GM21786 (cell line): ENCODE measurements at regions not wholly inside any gene's neighbourhood (a gene's known extent, or its start where the extent isn't known, plus 50 kb on each side); places are given as distances from the start of the nearest gene placed in this dataset.
A peak's percentile ranks its signal among the peaks of the same experiment; 100 is the strongest.

Source experiments
- ATAC-seq: cut with Tn5 transposase; IDR thresholded peaks from one replicate; pipeline ENCODE4 v1.9.1; 2021; ENCODE audit not compliant: unreplicated experiment

DNA sequence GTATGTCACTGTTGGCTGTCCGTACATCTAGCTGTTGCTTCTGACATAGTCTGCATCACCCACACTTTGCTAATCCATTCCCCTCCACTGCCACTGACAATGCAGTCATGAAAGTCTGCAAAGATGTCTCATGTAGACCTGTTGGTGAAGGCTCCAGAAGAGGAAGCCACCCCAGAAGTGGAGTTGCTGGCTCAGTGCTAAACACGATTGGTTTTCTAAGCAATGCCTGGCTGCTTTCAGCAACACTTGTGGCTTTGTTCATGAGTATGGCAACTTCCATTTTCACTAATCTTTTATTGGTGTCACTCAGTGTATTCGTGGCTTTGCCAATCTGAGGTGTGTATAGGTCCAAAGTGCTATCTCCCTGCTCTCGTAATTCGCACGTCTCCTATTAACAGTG is 288.1 kb downstream of the GADD45G start:
- no peak for ATAC-seq

DNA sequence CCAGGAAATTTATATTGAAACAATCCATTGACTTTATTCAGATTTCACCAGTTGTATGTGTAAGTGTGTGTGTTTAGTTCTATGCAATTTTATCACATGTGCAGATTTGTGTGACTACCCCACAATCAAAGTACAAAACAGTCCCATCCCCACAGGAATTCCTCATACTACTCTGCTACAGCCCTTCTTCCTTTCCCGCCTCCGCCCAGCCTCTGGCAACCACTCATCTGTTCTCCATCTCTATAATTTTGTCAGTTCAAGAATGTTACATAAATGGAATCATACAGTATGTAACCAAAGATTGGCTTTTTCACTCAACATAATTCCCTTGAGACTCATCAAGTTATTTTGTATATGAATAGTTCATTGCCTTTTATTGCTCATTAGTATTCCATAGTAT is 289.1 kb downstream of the GADD45G start:
- no peak for ATAC-seq

DNA sequence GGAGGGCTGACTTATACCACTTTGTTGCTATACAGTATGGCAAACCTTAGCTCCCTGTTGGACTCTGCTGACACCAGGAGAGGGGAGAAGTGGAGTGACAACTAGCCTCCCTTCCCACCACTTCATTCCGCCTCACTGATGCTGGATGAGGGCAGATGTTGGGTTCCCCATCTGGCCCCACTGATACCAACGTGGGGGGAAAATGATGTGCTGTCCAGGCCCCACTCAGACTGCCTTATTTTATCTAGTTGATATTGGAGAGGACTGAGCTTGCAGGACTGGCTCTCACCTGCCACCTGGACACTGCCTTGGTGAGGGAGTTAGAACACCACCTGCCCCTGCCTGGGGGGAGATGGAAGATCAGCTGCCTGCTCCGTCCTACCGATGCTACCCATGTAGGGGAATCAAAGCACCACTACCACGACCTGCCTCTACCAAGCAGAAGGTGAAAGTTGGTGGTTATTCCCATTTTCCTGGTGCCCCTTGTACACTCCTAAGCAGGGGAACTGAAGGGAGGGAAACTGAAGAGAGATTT is 292.1 kb downstream of the GADD45G start:
- no peak for ATAC-seq

DNA sequence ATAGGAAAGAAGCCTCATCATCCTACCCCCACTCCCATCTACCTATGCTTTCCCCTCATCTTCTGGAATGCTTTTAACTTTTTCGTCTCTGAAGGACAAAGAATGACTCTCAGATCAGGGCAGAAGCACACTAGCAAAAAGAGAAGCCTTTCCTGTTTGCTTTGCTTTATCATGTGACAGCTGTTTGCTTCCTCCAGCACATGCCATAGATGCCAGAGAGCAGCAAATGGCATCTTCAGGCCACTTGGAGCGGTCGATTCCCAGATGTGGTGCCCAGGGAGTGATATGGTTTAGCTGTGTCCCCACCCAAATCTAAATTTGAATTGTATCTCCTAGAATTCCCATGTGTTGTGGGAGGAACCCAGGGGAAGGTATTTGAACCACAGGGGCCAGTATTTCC is 294.8 kb downstream of the GADD45G start:
- ATAC-seq = no peak

DNA sequence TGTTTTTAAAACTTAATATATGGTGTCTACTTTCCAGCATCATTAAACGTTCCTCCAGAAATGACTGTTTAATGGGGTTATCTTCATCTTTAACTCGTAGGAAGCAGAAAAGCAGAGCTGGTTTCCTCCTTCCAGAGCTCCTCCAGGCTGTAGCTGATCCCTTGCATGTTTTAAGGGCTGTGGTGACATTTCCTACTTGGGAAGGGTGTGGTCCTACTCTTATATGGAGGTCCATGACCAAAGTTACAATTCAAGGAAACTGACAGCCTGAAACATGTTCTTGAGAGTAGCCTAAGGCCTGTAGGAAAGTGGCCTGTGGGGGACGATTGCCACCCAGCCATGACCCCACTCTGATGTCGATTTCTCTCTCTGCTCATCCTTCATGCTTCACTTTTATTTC is 297.1 kb downstream of the GADD45G start:
- no peak for ATAC-seq

DNA sequence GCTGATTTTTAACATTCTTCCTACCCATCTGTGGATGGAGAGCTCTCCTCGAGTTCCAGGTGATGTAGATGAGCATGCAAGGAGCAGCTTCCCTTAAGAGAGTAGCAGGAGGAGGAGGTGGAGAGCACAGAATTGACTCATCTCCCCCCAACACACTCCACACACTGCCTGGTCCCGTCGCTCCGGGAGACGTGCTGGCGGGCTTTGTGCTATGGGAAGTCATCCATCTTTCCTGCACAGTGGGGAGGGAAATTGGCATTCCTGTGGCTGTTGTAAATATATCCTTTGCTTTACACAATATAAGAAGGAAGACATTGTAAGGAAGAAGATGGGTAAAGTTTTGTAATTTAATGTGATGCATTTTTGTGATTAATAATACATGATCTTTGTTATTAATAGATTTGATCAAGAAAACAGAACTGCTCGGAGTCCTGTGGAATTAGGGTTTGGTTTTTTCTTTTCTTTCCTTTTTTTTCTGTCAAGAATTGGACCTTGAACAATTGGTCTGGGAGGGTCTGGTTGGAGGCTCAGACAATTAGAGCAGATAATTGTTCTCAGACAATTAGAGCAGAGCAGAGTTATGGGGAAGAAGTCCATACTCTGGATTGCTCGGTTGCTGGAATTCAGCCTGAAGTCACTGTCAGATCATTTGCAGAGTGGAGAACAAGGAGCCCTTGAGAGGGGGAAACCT is 297.8 kb downstream of the GADD45G start:
- ATAC-seq = no peak

DNA sequence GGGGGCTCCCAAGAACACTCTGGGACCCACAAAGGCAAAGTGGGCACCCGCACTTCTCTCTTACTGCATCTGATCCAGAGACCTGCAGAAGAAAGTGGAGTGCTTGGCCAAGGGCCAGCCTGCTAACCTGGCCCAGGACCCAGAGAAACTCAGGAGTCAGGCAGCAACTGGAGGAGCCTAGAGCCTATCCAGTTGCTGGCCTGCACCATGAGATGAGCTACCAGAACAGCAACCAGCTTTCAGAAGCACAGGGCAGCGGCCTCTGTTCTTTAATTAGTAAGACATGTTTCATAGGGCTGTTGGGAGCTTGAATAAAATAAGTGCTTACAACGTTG is 298.3 kb downstream of the GADD45G start:
- ATAC-seq = no peak

DNA sequence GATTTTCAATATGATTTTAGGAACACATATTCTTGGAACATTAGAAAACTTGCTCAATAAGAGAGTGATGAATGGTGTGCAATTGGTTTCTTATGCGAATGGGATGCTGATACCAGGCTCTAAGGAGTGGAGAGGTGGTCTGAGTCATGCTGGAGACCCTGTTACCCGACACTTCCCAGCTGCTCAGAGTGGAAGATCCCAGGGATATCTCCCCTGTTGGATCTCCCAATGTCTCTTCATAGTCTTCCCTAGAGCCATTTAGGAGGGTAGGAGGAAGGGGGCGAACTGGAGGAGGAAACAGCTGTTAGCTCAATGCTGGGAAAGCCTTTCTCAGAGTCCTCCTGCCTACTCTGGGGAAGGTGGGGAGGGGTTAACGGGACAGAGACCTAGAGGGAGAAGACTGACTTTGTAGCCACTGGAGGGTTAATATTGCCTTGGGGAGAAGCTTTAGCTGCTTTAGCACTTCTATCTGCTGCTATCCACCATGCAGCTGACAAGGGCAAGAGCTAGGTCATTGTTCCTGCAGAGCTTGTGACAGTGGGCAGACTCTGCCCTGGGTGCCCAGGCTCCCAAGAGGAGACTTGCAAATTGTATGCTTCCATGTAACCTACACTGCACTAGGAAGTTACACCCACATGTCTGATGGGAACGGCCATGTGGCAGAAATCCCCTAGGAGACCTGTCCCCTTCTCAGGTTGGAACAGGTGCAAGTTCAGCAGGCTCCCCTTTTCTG is 301.0 kb downstream of the GADD45G start:
- no peak for ATAC-seq

DNA sequence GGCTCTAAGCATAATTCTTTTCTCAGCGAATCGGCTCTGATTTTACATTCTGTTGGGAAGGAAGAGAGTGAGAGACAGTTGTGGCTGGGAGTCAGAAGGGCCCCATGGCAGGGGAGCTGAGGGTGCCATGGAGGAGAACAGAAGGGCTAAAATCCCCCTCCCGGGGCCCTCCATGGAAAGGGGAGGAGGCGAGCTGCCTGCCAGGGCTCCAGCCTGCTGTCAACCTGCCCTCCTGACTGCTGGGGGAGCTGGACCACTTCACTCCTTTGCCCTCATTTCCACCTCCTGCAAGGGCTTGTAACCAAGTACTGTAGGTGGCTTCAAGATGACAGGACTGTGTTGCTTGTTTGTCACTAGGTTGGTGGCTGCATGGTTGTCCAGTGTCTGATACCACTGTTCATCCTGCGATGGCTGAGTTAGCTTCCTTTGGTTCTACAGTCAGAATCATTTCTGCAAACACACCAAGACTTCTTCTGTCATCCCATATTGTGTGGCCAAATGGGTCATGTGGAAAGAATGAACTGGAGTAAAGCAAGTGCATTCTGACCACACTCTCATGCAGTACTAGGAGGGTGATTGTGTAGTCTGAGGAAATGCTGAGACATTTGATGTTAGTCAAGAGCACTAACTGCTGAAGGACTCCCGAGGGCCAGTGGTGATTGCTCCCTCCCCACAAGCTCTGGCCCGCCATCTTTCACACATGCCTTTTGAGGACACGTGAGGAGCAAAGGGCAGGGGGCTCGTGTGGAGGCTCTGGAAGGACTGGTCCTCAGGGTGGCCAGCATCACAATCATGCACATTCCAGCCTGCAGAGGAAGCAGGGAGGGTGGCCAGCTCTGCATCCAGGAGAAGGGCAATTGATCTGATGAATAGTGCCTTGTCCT is 307.2 kb downstream of the GADD45G start:
- no peak for ATAC-seq

DNA sequence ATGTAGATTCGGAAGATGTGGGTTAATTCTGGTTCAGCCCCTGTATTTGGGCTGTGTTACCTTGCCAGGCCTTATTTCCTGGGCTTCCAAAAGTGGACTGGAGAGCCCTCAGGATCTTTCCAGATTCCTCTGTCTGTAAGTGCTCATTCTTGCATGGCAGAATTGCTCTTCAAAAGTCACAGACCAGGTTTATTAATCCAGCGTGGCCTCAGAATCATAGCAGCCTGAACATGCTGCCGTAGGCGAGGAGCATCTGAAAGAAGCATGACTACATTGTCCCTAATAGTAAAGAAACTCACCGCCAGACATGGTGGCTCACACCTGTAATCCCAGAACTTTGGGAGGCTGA is 307.8 kb downstream of the GADD45G start:
- no peak for ATAC-seq

DNA sequence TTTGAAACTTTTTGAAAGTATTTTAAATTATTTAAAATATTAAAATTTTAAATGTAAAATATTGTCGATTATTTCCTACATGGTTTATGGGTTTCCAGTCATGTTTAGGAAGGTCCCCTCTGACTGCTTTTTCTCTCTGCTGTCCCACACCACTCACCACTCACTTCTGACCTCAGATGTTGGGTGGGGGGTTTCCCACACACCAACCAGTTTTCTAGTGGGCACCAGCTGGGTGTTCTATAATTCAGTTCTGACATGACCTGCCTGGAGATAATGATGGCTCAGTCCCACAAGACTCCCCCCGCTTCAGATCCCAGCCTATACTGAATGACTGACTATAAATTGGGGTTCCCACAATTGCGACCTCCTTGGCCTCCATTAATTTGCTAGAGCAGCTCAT is 310.4 kb downstream of the GADD45G start:
- no peak for ATAC-seq

DNA sequence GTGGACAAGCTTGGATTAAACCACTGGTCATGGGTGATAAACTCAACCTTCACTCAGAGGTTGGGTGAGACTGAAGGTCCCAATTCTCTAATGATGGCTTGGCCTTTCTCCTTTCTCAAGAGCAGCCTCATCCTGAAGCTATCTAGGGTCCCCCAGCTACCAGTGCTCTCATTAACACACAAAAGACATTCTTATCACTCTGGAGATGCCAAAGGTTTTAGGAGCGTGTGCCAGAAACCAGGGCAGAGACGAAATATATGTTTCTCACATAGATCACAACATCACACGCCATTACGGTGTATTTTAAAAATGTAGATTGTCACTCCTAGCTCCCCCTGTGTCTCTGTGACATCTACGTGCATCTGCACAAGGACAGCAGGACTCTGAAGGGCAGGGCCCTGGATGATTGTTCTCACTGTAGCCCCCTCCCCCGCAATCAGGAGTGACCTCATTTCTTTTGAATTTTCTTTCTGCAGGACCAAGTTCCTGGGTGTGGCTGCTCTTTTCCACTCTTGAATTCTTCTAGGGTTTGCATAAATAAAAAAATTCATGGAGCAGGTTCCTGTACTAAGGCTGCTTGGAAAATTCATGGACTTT is 311.3 kb downstream of the GADD45G start:
- no peak for ATAC-seq

DNA sequence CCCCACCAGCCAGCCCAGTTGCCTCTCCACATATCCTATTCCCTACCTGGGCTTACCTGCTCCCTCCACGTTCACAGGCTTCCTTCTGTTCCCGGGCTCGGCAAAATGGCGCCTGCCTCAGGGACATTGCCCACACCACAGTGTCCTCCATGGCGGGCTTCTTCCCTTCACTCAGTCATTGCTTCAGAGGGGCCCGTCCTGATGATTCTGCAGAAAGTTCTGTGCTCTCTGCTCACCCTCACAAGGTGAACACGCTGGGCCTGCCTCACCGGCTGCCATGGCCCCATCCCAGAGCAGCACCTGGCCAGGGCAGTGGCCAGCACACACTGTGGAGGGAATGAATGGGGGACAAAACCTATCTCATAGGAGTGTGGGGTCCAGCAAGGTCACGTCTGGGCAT is 313.0 kb downstream of the GADD45G start:
- no peak for ATAC-seq

DNA sequence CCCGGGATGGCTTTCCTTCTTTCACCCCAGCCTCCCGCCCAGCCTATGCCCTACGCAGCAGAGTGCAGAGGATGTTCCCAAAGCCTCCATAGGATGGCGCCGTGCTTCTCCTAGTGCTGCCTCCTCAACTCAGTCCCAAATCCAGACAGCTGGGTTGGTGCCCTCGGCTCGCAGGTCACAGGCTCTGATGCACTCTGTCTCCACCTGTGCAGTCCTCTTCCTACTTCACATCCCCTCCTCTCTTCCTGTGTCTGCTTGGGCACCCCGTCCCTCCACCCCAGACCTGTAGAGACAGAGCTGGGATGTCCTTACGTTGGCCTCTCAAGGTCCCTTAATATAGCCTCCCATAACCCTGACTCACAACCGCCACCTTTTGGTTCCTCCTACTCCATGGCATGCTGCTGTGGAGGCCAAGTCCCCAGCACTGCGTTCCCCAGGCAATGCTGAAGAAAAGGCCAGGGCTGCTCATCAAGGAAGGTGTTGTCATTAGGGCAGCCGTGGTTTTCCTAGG is 314.4 kb downstream of the GADD45G start:
- ATAC-seq = peak; percentile 90

DNA sequence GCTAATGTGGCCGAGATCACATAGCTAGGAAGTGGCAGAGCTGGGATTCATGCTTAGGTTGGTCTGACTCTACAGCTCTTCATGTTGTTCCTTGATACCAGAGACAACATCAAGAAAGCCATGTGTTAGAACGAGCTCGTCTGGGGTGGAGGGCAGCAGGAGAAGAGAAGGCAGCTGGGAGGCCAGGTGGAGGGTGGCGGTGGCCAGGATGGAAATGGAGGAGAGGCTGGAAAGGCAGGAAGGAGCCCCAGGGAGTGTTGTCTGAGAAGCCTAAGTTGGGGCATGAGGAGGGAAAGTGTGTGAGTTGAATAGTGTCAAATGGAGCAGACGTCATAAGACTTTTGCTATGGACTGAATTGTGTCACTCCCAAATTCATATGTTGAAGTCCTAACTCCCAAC is 315.3 kb downstream of the GADD45G start:
- ATAC-seq = no peak

DNA sequence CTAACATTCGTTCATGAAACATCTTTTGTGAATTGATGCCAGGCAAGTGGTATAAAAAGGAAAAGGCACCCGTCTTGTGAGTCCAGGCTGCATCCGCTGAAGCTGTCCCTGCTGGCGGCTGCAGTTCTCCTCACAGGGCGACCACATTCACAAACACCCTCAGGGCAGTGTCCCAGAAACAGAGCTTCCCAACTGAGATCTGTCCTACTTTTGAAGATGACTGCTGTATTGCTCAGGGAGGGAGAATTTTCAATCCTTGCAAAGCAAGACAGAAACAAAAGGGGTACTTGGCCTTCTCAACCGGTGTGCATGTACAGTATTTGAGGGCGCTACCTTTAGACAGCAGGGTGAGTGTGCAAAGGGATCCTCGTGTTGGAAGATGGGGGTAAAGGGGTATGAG is 316.1 kb downstream of the GADD45G start:
- ATAC-seq = no peak

DNA sequence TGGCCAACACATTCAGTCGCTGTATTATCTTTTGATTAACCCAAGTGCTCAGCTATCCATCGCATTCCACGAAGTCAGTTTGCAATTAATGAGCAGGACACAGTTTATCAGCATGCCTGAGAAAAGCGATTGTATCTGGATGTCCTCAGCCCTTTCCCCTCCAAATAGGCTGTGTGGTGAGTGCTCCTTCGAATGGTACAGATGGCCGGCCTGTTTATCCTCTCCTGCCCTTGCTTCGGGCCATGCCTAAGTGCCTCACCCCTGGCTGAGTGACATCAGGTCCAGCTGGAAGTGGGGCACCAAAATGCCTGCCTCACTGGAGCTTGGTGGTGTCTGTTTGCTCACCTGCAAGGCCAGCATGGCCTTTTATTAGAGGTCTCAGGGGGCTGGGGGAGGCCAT is 317.3 kb downstream of the GADD45G start:
- no peak for ATAC-seq

DNA sequence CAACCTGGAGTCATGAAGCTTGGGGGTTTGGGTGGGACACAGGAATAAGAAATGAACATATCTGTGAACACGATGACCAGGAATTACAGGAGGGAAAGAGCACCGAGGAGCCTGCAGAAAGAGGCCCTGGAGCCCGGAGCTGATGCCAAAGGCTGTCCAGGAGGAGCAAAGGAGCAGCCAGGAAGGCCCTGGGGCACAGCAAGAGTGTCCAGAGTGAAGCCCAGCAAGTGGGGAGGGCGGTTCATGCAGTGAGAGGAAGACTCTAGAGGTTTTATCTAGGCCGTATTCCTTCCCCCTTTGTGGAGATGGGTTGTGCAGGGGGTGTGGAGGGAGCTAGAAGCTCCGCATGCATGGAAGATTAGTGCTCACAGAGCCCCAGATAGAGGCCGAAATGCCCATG is 318.4 kb downstream of the GADD45G start:
- ATAC-seq = no peak

DNA sequence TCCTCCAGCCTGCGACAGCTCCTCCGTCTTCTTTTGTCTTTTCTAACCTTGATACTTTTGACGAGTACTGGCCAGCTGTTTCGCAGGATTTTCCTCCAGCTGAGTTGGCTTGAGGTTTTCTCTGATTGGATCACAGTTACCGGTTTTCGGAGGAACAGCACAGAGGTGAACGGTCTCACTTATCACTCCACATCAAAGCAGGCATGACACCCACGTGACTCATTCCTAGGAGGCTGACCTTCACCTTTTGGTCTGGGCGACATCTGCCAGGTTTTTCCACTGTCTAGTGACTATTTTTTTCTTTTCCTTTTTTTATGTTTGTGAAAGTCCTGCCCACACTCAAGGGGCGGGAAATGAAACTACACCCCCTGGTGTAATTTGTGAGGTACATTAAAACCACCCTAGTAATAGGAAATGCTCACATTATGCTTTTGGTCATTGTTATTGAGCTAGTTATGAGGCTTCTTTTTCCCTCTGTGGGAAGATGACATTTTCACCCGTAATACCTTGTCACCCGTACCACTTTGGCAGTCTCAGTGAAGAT is 319.2 kb downstream of the GADD45G start:
- ATAC-seq = no peak

DNA sequence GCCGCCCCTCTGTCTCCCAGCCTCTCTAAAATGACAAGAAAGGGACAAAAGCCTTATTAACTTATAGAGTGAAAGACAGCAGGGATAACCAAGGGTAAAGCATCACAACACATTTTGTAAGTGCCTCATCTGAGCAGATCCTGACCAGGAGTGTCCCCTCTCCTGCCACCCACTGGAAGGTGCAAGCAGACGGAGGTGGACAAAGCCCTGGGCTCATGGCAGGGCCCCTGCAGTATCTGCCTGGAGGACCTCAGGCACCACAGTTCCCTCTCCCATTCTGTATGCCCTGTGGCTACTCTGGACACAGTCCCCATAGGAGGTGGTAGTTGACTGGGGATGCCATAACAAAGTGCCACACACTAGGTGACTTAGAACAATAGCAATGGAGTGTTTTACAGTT is 319.8 kb downstream of the GADD45G start:
- no peak for ATAC-seq

DNA sequence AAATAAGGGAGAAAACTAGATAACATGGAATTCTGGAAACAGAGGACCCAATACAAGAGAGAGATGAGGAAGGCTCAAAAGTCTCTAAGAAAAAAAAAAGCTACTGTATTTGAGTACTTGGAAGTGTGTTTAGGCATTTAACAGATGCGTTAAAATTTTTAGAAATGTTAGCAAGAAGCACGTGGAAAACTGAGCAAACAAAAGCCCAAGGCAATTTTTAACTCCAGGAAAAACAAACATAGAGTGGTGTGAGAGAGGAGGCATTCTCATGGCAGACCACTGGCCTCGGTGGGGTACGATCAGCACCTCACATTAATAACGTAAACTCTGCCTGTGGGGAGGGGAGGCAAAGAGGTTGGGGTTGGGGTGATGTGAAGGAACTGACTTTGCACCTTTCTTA is 321.4 kb downstream of the GADD45G start:
- no peak for ATAC-seq
